ENCODE measurements at regions not wholly inside any gene's neighbourhood (a gene's known extent, or its start where the extent isn't known, plus 50 kb on each side); places are given as distances from the start of the nearest gene placed in this dataset.

- BruUV-seq (replicated peaks): no TSS peak
Observed at GRCh38 chr2:107278672-107279071, 392.7 kb upstream of the ST6GAL2 start.

GRCh38 chr2:107281637-107282036, 395.7 kb upstream of the ST6GAL2 start:
- no peaks in the 10 kb centered on the region for H3K9me3 Mint-ChIP-seq (ENCODE audit: unreplicated experiment)
- Histone ChIP-seq H3K4me3 (ENCODE audit: low read depth, low read length) (no peak overlapping the region), H3K4me1 (no peaks in the 10 kb centered on the region), H3K27me3 (replicated peaks; ENCODE audit: control insufficient read depth, insufficient read depth, low read length) (no peaks in the 10 kb centered on the region), H3K36me3 (ENCODE audit: control insufficient read depth, insufficient read depth, low read length) (no peaks in the 10 kb centered on the region), H3K9me3 (no peaks in the 10 kb centered on the region)
- intact Hi-C loops (cut with micrococcal nuclease; ENCODE audit: unreplicated experiment): no loop called here
- DNase-seq: no peak
- CTCF ChIA-PET: no interaction called here
- POLR2A ChIA-PET: interaction anchor here (0.7 kb wide), 1 partner anchor 133 kb away, joined by 3 read pairs; no protein-coding TSS in a partner anchor
- H3K4me1 Mint-ChIP-seq (ENCODE audit: low read depth, unreplicated experiment): no peaks in the 10 kb centered on the region
- H3K27ac Mint-ChIP-seq (ENCODE audit: unreplicated experiment): no peak overlapping the region
- no TSS peak for BruUV-seq (replicated peaks)
- peaks cover 8% of the 10 kb centered on the region for H3K27me3 Mint-ChIP-seq (ENCODE audit: insufficient read depth, unreplicated experiment)
- no peak overlapping the region for H3K4me3 Mint-ChIP-seq (ENCODE audit: unreplicated experiment)
- TF ChIP-seq CTCF (IDR thresholded peaks at IDR 0.05; ENCODE audit: insufficient read depth in 1 of 2, low read depth in 1 of 2, low read length in 1 of 2, severe bottlenecking in 1 of 2, unreplicated experiment in 1 of 2): no peak
- no peaks in the 10 kb centered on the region for H3K36me3 Mint-ChIP-seq (ENCODE audit: insufficient read depth, unreplicated experiment)

More at GRCh38 chr2:107278672-107279071, 392.7 kb upstream of the ST6GAL2 start:
- POLR2A ChIA-PET: no interaction called here
- CTCF ChIA-PET: no interaction called here
- Mint-ChIP-seq H3K27ac (ENCODE audit: unreplicated experiment) (no peak overlapping the region), H3K9me3 (ENCODE audit: unreplicated experiment) (no peaks in the 10 kb centered on the region), H3K4me1 (ENCODE audit: low read depth, unreplicated experiment) (no peaks in the 10 kb centered on the region), H3K36me3 (ENCODE audit: insufficient read depth, unreplicated experiment) (no peaks in the 10 kb centered on the region), H3K27me3 (ENCODE audit: insufficient read depth, unreplicated experiment) (peaks cover 10% of the 10 kb centered on the region), H3K4me3 (ENCODE audit: unreplicated experiment) (no peak overlapping the region)
- intact Hi-C loops (cut with micrococcal nuclease; ENCODE audit: unreplicated experiment): no loop called here
- no peak for TF ChIP-seq CTCF (IDR thresholded peaks at IDR 0.05; ENCODE audit: insufficient read depth in 1 of 2, low read depth in 1 of 2, low read length in 1 of 2, severe bottlenecking in 1 of 2, unreplicated experiment in 1 of 2)
- H3K9me3 ChIP-seq: no peaks in the 10 kb centered on the region
- no peak overlapping the region for H3K4me3 ChIP-seq (ENCODE audit: low read depth, low read length)
- H3K4me1 ChIP-seq: no peaks in the 10 kb centered on the region
- no peaks in the 10 kb centered on the region for H3K36me3 ChIP-seq (ENCODE audit: control insufficient read depth, insufficient read depth, low read length)
- DNase-seq: no peak
- no peaks in the 10 kb centered on the region for H3K27me3 ChIP-seq (replicated peaks; ENCODE audit: control insufficient read depth, insufficient read depth, low read length)

- no peak for TF ChIP-seq CTCF (IDR thresholded peaks at IDR 0.05; ENCODE audit: insufficient read depth in 1 of 2, low read depth in 1 of 2, low read length in 1 of 2, severe bottlenecking in 1 of 2, unreplicated experiment in 1 of 2)
- intact Hi-C loops (cut with micrococcal nuclease; ENCODE audit: unreplicated experiment): no loop called here
- Mint-ChIP-seq H3K9me3 (ENCODE audit: unreplicated experiment) (no peaks in the 10 kb centered on the region), H3K4me1 (ENCODE audit: low read depth, unreplicated experiment) (no peaks in the 10 kb centered on the region), H3K27ac (ENCODE audit: unreplicated experiment) (no peak overlapping the region), H3K4me3 (ENCODE audit: unreplicated experiment) (no peak overlapping the region), H3K27me3 (ENCODE audit: insufficient read depth, unreplicated experiment) (peaks cover 4% of the 10 kb centered on the region), H3K36me3 (ENCODE audit: insufficient read depth, unreplicated experiment) (no peaks in the 10 kb centered on the region)
- Histone ChIP-seq H3K4me1 (no peaks in the 10 kb centered on the region), H3K9me3 (no peaks in the 10 kb centered on the region), H3K4me3 (ENCODE audit: low read depth, low read length) (no peak overlapping the region), H3K36me3 (ENCODE audit: control insufficient read depth, insufficient read depth, low read length) (no peaks in the 10 kb centered on the region), H3K27me3 (replicated peaks; ENCODE audit: control insufficient read depth, insufficient read depth, low read length) (no peaks in the 10 kb centered on the region)
- no TSS peak for BruUV-seq (replicated peaks)
- DNase-seq: no peak
- ChIA-PET POLR2A (interaction anchor here (0.7 kb wide), 1 partner anchor 134 kb away, joined by 3 read pairs; no protein-coding TSS in a partner anchor), CTCF (no interaction called here)
Observed at GRCh38 chr2:107282135-107282534, 396.2 kb upstream of the ST6GAL2 start.
